ENCODE measurements at regions not wholly inside any gene's neighbourhood (a gene's known extent, or its start where the extent isn't known, plus 50 kb on each side); places are given as distances from the start of the nearest gene placed in this dataset.

- Histone ChIP-seq H2BK12ac (ENCODE audit: low read depth, low read length) (no peak overlapping the region), H3K56ac (replicated peaks; ENCODE audit: insufficient read length, low read depth, low read length) (no peak overlapping the region), H3K23me2 (ENCODE audit: low read depth, low read length) (no peaks in the 10 kb centered on the region), H3K14ac (ENCODE audit: insufficient read length) (no peak overlapping the region), H3K79me1 (ENCODE audit: low read depth, low read length) (no peaks in the 10 kb centered on the region), H3K4ac (replicated peaks; ENCODE audit: insufficient read length, low read depth, low read length) (no peak overlapping the region), H3K27me3 (replicated peaks in 1 of 4; ENCODE audit: control insufficient read depth in 3 of 4, extremely low read depth in 1 of 4, insufficient read depth in 3 of 4, low read length in 3 of 4) (no peaks in the 10 kb centered on the region), H3K9ac (replicated peaks in 1 of 4; ENCODE audit: extremely low read depth in 1 of 4, low read depth in 3 of 4, low read length in 3 of 4) (no peak overlapping the region), H3K79me2 (ENCODE audit: control insufficient read depth in 1 of 2, insufficient read depth in 2 of 2, low read length in 2 of 2) (no peaks in the 10 kb centered on the region), H2AK5ac (ENCODE audit: low read depth, low read length) (no peak overlapping the region), H4K91ac (replicated peaks; ENCODE audit: insufficient read length, low read length) (no peak overlapping the region), H4K8ac (ENCODE audit: extremely low read depth, insufficient read depth, low read length) (no peak overlapping the region), H3K36me3 (ENCODE audit: control insufficient read depth in 2 of 4, insufficient read depth in 4 of 4, low read length in 3 of 4) (no peaks in the 10 kb centered on the region), H2BK120ac (replicated peaks; ENCODE audit: low read depth, low read length) (no peak overlapping the region), H2BK5ac (ENCODE audit: low read depth, low read length) (no peak overlapping the region), H3K4me1 (replicated peaks in 1 of 4; ENCODE audit: control insufficient read depth in 3 of 4, insufficient read depth in 4 of 4, low read length in 3 of 4) (peaks cover 0 to 8% (median 5%) of the 10 kb centered on the region in 4 experiments; a peak in 4 of 7 replicates), H3K23ac (ENCODE audit: insufficient read length) (no peak overlapping the region), H3K27ac (ENCODE audit: low read depth, low read length) (no peak overlapping the region), H4K20me1 (replicated peaks in 1 of 2; ENCODE audit: control insufficient read depth in 1 of 2, insufficient read depth in 2 of 2, low read length in 2 of 2) (no peaks in the 10 kb centered on the region), H3K9me3 (ENCODE audit: insufficient read depth in 2 of 2, low read depth in 1 of 2, low read length in 1 of 2) (no peaks in the 10 kb centered on the region), H2AFZ (ENCODE audit: low read length) (0 out of 2 replicates have a peak overlapping the region, but pooled peaks have one; percentile 26), H3K18ac (ENCODE audit: extremely low read depth, low read length) (no peak overlapping the region), H3K4me3 (ENCODE audit: extremely low read depth in 1 of 4, insufficient read depth in 2 of 4, low read depth in 3 of 4, low read length in 4 of 4) (no peak overlapping the region), H4K5ac (ENCODE audit: insufficient read length, low read depth, low read length) (no peak overlapping the region), H3K4me2 (ENCODE audit: insufficient read depth in 1 of 2, low read depth in 2 of 2, low read length in 2 of 2) (peak overlapping the region; percentile 8 to 36; a peak in 1 of 4 replicates), H2BK15ac (ENCODE audit: low read length) (no peak overlapping the region), H2BK20ac (ENCODE audit: low read length) (no peak overlapping the region)
- POLR2A ChIA-PET (ENCODE audit: partially characterized antibody): no interaction called here
- FAIRE-seq (peak; percentile 24), DNase-seq (ENCODE audit: low read depth in 1 of 2, low spot score in 2 of 2) (no peak)
- CTCF ChIA-PET (ENCODE audit: partially characterized antibody): interaction anchor here (0.7 to 1.3 kb wide), 2 partner anchors 15 to 213 kb away, joined by 3 to 6 read pairs; no protein-coding TSS in a partner anchor
- 83% methylated on average over 2 of the region's 2 CpGs; no CpG with 5 or more reads in 1 of the 2 experiments for WGBS, 2 experiments (ENCODE audit: extremely low coverage in 1 of 2, insufficient coverage in 1 of 2, insufficient read length in 1 of 2, insufficient replicate concordance in 2 of 2, low coverage in 1 of 2, low lambda C conversion rate in 2 of 2, missing lambda C conversion rate in 1 of 2)
- TF ChIP-seq RAD21 (IDR thresholded peaks at IDR 0.05 in 1 of 2, conservative IDR thresholded peaks at IDR 0.05 in 1 of 2; ENCODE audit: low read depth in 2 of 2, low read length in 2 of 2): peak in 1 of 2 experiments; percentile 15; a peak in 1 of 4 replicates
- no peak for TF ChIP-seq SUZ12 (IDR thresholded peaks at IDR 0.05; ENCODE audit: low read length)
Observed at GRCh38 chr20:6397115-6397514, 274.3 kb upstream of the FERMT1 start.
